GM12865 (cell line): ENCODE measurements at regions not wholly inside any gene's neighbourhood (a gene's known extent, or its start where the extent isn't known, plus 50 kb on each side); places are given as distances from the start of the nearest gene placed in this dataset.

Source experiments
- DNase-seq: peaks from one replicate; pipeline ENCODE4 v3.0.0; 2010; ENCODE audit warnings: low read depth
- H3K4me3 ChIP-seq: 2 replicates; pipeline ENCODE4 v1.5.1; 2011; ENCODE audit warnings: mild to moderate bottlenecking, low read depth, low read length, control low read depth
- CTCF ChIP-seq: IDR thresholded peaks from 2 replicates; pipeline ENCODE4 v1.5.1; 2011; ENCODE audit warnings: low read length, control low read depth, low read depth, inconsistent platforms; ENCODE audit not compliant: insufficient read depth; ENCODE audit errors: missing control alignments

- no peak for TF ChIP-seq CTCF
- no peak for DNase-seq
- no peak overlapping the region for H3K4me3 ChIP-seq
Observed at GRCh38 chr19:31908496-31909225, 436.7 kb upstream of the ZNF507 start.

GRCh38 chr19:31910224-31910623, 435.2 kb upstream of the ZNF507 start:
- no peak overlapping the region for H3K4me3 ChIP-seq
- no peak for DNase-seq
- TF ChIP-seq CTCF = no peak

- DNase-seq = no peak
- H3K4me3 ChIP-seq = no peak overlapping the region
- no peak for TF ChIP-seq CTCF
Observed at GRCh38 chr19:31911577-31911976, 433.8 kb upstream of the ZNF507 start.

- DNase-seq = no peak
- TF ChIP-seq CTCF = no peak
- H3K4me3 ChIP-seq = no peak overlapping the region
Observed at GRCh38 chr19:31913103-31913661, 432.2 kb upstream of the ZNF507 start.

- H3K4me3 ChIP-seq = no peak overlapping the region
- TF ChIP-seq CTCF = no peak
- no peak for DNase-seq
Observed at GRCh38 chr19:31930401-31930800, 415.0 kb upstream of the ZNF507 start.

GRCh38 chr19:31937983-31938382, 407.4 kb upstream of the ZNF507 start:
- TF ChIP-seq CTCF = no peak
- DNase-seq = no peak
- no peak overlapping the region for H3K4me3 ChIP-seq

GRCh38 chr19:31938675-31939074, 406.7 kb upstream of the ZNF507 start:
- TF ChIP-seq CTCF = no peak
- no peak for DNase-seq
- H3K4me3 ChIP-seq = no peak overlapping the region
